H54 (cell line): ENCODE measurements at regions not wholly inside any gene's neighbourhood (a gene's known extent, or its start where the extent isn't known, plus 50 kb on each side); places are given as distances from the start of the nearest gene placed in this dataset.

ENCODE experiments used
- DNase-seq: peaks from one replicate; pipeline ENCODE4 v3.0.0; 2011; ENCODE audit warnings: low spot score, mixed read lengths; ENCODE audit not compliant: insufficient read length
- FAIRE-seq: peaks from 3 replicates; lab custom pipeline; 2011; peaks lifted over from hg19 to GRCh38; lab: Jason Lieb, UNC
- POLR2A ChIP-seq: IDR thresholded peaks from 2 replicates; pipeline ENCODE4 v1.6.1; 2011; ENCODE audit warnings: low read depth, mild to moderate bottlenecking, low read length

DNA sequence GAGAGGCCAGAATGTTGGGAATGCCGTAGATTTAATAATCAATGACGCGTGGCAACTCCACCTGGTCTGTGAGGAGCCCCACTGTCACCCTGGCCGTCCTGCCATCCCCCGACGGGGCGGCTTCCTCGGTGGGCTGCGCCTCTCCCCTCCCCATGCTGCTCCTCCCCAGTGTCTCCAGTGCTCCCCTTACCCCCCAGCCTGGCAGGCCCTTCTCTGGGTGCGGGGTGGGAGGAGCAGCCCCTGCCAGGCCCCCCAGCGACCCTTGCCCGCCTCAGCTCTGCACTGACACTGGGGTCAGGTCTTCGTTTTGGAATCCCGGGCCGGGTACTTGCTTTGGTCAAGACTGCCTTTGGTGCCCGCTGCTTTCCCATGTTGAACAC lies 82.3 kb upstream of the FRMD1 start:
- DNase-seq (no peak), FAIRE-seq (no peak)
- TF ChIP-seq POLR2A = no peak

DNA sequence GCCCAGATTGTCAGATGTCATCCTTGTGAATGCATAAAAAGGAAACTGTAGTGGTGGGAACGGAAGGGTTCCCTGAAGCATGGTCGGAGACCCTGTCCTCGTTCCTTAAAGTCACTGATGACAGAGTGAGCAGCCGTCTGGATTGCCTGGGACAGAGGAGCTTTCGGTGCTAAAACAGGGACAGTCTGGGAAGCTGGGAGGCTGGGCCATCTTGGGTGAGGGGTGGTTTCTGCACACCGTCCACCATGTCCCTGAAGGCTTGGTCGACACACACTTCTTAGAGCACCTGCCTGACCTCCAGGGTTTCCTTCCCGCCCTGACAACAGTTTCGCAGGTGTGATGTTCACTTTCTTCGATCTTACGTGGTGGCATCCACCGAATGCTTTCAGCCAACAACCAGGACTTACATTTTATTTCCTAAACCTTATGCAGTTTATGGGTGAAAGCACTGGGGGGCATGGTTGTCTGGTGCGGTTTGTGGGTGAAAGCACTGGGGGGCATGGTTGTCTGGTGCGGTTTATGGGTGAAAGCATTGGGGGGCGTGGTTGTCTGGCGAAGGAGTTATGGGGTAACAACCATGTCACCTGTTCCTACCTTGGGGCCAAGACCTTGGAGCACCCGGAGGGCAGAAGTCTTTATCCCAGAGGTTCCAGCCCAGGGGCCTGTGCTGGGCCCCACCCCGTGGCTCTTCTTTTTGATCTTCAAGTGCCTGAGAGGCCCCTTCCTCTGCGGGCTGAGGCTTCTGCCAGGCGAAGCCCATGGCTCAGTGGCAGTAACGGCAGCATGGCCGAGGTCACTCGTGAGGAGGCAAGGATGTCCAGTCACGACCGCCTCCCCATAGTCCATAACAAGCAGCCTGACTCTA lies 81.7 kb upstream of the FRMD1 start:
- no peak for TF ChIP-seq POLR2A
- DNase-seq (no peak), FAIRE-seq (no peak)

DNA sequence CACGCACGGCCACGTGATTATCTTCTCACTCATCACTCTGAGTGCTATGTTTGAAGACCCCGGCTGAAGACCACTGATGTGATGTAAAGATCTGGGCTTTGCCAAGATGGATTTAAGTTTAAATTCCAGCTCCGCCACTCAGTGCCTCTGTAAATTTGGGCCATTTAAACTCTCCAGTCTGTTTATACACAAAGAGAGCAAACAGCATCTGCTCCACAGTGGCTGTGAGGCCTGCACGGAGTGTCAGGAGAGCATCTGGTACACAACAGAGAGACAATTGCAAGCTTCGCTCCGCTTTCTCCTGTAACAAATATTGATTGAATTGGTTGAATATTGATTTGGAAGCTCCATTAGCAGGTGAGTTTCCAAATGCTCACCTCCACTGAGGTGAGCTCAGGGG lies 80.5 kb upstream of the FRMD1 start:
- DNase-seq (no peak), FAIRE-seq (no peak)
- TF ChIP-seq POLR2A = no peak

DNA sequence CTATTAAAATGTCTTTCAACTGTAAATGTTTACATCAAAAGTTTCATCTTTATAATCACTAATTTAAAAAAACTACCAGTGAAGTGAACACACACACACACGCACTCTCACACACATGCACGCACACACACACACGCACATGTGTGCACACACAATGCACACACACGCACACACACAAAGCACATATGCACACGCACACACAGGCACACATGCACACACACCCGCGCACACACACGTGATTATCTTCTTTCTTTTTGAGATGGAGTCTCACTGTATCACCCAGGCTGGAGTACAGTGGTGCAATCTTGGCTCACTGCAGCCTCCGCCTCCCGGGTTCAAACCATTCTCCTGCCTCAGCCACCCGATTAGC lies 80.0 kb upstream of the FRMD1 start:
- no peak for FAIRE-seq
- DNase-seq = no peak
- no peak for TF ChIP-seq POLR2A

DNA sequence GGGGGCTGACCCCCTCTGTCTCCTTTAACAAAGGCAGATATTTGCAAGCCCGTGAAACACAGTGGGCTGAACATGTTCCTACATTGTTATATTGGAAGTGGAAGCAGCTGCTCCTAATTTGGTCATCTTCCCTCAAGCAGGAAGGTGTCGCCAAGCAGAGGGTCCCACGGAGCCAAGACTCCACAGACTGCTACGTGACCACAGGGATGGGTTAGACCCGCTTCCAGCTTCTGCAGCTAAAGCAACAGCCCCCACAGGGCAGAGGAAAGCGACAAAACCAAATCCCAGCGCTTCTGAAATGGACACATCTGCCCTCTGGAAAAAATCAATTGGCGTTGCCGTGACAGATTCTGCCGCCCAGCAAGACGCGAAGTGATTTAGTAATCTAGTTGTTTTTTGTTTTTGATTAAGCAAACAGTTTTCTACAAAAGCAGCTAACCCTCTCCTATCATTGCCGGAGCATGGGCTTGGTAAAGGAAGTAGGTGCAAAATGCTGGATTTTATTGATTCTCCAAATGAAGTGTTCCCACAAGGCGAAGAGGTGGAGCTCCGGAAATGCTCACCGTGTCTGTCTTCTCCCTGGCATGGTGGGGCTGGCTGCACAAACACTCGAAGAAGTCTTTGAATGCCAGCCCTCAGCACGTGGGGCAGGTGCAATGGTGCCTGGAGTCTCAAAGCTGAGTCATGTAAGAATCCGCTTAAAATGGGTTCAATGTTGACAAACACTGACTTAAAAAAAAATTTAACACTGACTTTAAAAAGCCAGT lies 79.4 kb upstream of the FRMD1 start:
- no peak for TF ChIP-seq POLR2A
- no peak for DNase-seq
- FAIRE-seq = no peak

DNA sequence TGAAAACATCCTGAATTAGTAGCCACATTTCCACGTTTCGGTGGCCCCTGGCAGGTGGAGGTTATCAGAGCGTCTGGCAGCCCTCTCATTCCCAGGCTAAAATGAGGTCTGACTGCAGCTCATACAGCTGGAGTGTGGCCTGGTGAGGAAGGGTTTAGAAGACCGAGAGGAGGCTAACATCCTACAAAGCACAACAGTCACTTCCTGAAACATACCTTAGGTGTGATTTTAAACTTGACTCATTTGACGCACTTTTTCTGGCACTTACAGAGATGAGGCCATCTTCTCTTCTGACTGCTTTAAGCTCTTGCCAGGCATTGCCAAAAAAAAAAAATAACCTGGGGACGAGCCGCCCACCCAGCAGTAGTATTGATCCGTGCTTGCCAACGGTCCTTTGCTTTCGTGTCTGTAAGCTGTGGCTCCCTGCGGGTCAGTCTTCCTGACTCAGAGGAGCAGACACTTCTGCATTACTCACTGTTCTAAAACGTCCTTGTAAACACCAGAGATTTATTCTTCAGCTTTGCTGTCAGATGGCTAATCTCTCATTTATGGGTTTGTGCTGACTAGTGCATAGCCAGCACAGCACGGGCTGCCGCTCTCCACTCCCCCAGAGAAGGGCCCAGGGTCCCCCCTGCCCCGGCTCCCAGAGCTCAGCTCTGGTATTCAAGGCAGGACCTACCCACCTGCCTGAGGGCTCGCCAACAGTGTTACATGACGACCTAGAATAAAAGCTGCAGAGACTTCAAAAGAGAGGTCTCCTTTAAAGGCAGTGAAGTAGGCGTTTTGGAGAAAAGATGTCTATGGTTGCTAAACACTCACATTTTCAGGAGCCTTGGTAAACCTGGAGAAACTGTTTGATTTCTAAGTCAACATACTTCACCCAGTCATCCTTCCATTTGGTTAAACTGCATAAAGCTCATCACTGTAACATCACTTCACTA lies 78.5 kb upstream of the FRMD1 start:
- no peak for FAIRE-seq
- DNase-seq = peak; percentile 35
- no peak for TF ChIP-seq POLR2A

DNA sequence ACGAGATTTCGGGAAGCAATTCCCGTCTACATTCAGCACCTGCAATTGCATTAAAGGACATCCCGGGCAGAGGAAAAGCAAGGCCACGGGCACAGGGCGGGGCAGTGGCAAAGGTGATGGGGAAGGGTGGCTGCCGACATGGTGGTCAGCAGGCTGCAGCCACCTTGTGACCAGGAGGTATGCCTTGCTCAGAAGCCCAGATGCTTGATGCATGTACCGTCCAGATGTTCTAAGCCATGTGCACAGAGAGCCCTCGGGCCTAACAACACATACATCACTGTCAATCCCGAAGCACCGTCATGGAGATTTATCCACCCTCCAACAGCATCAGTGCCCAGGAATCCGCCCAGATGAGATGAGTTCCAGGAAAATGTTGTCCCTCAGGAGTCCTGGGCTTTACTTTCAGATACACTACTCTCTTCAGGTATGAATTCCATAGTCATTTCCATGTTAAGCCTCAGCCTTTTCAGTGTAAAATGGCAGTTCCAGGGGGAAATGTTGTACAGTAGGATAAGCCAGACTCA lies 77.8 kb upstream of the FRMD1 start:
- FAIRE-seq = no peak
- DNase-seq = no peak
- no peak for TF ChIP-seq POLR2A

DNA sequence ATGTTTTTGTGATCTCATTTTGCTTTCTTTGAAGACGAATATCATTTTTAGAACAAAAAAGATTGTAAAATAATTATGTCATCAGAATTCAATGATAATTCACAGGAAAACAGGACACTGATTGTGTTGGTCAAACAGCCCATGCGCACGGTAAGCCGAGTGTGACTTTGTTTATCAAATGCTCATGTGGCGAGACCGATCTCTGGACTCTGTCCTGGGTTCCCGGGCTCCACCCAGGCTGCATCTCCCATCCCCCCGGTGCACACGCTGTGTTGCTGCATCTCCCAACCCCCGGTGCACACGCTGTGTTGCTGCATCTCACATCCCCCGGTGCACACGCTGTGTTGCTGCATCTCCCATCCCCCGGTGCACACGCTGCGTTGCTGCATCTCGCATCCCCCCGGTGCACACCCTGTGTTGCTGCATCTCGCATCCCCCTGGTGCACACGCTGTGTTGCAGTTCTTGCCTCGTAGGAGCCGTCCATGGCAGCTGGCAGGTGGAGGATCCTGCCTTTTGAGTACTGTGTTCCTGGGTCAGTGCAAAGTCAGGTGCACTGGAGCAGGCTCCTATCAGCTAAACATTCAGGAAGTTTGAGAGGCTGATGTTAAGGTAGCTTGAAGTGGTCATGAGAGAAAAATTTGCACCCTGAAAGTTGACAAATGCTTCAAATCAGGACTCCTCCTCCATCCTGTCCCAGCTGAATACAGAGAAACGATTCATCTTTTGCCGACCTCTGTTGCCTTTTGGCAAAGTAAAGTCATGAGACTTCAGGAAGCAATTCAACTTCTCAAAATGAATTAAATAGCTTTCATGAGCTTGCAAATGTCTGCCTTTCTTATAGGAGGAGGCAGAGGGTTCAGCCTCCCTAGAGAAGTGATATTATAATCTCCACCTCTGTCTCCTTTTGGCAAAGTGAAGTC lies 77.1 kb upstream of the FRMD1 start:
- DNase-seq = no peak
- TF ChIP-seq POLR2A = no peak
- no peak for FAIRE-seq

DNA sequence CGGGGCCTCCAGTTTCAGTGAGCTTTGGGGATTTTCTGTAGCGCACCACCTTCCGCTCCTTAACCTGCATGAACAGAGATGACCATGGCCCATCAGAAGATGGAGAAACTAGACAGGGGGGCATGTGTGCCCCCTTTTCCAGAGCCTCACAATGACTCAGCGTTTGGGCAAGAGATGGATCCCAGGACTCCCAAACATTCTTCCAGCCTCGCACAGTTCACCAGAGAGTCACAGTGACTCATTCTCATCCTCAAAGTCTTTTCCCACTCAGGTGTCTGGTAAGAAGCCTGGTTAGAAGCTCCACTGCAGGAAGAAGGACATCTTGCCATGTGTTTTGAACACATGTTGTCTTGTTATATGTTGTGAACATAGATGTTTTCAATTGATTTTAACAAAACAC lies 76.2 kb upstream of the FRMD1 start:
- no peak for DNase-seq
- FAIRE-seq = no peak
- TF ChIP-seq POLR2A = no peak

DNA sequence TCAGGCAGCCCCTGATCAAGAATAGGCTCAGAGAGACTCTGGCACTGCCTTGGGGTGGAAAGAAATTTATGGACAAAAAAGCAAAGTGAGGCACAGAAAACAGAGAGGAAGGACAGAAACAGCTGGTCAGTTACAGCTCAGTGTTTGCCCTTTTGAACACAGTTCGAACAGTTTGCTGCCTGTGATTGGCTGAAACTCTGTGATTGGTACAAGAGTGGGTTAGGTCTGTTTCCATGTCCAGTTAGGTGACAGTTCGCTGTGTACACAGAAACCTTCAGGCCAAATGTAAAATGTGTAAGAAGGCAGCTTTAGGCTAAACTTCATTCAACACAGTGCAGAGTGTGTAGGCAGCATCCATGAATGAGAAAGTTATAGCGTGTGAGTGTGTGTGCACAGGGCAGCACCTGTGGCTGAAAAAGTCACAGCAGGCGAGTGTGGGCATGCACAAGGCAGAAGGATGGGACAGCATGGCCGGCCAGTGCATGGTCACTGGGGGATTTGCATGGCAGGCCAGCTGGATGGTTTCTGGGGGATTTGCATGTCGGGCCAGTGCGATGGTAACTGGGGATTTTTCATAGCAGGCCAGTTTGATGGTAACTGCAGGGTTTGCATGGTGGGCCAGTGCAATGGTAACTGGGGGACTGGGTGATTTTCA lies 75.4 kb upstream of the FRMD1 start:
- TF ChIP-seq POLR2A = no peak
- no peak for DNase-seq
- FAIRE-seq = no peak

DNA sequence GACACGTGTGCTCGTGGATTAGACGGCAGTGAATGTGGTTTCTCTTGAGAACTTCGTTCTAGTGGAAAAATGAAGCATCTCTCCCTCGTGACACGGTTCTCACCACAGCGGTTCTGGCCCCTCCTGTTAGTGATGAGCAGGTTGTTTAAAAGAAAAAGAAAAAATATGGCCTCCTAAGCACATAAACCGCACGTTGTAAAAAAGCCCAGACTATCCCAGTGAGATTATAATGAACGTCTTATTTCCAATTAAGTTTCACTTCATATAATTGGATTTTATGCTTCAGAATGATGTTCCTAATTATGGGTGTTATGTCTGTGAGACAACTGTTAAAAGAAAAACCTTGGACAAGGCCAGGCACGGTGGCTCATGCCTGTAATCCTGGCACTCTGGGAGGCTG lies 74.5 kb upstream of the FRMD1 start:
- DNase-seq = no peak
- TF ChIP-seq POLR2A = no peak
- no peak for FAIRE-seq

DNA sequence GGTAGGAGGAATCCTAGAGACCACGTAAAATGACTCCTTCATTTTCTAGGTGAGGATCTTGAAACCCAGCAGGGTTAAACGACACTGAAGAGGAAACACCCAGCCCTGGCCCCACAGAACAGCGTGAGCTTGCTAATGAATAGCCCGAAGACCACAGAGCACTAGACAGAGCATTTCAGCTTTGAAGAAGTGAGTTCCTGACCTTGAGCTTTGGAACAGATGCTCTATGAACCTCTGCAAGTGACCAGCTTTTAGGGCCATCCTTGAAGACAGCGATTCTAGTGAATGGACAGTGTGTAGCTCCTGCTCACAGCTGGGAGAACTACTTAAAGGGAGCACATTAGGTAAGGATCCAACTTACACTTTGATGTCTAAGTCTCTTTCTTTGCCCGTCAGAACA lies 74.0 kb upstream of the FRMD1 start:
- DNase-seq = no peak
- FAIRE-seq = no peak
- no peak for TF ChIP-seq POLR2A
